Memory B cell (primary cell): ENCODE measurements at regions not wholly inside any gene's neighbourhood (a gene's known extent, or its start where the extent isn't known, plus 50 kb on each side); places are given as distances from the start of the nearest gene placed in this dataset.

ENCODE experiments used
- ATAC-seq: fragments of 150-1000 bp; cut with Tn5 transposase; 2 replicates; pipeline ENCODE4 v1.10.0; 2021; ENCODE audit warnings: low read depth, mild to moderate bottlenecking, moderate library complexity
- DNase-seq, 2 donors: peaks; one replicate each; pipeline ENCODE4 v3.0.0; 2022; ENCODE audit warnings: low spot score in 2 of 2
- H3K27ac Mint-ChIP-seq: one replicate; pipeline ENCODE4 v1.8.0; 2022; ENCODE audit warnings: mild to moderate bottlenecking, moderate library complexity, mixed read lengths
- H3K27me3 Mint-ChIP-seq: one replicate; pipeline ENCODE4 v1.8.0; 2022; ENCODE audit warnings: mixed read lengths
- H3K36me3 Mint-ChIP-seq: one replicate; pipeline ENCODE4 v1.8.0; 2022; ENCODE audit warnings: mild to moderate bottlenecking, mixed read lengths
- H3K4me1 Mint-ChIP-seq: one replicate; pipeline ENCODE4 v1.8.0; 2022; ENCODE audit warnings: mixed read lengths
- H3K4me3 Mint-ChIP-seq: one replicate; pipeline ENCODE4 v1.8.0; 2022; ENCODE audit warnings: mild to moderate bottlenecking, moderate library complexity, mixed read lengths
- H3K9me3 Mint-ChIP-seq: one replicate; pipeline ENCODE4 v1.8.0; 2022; ENCODE audit warnings: mixed read lengths

DNA sequence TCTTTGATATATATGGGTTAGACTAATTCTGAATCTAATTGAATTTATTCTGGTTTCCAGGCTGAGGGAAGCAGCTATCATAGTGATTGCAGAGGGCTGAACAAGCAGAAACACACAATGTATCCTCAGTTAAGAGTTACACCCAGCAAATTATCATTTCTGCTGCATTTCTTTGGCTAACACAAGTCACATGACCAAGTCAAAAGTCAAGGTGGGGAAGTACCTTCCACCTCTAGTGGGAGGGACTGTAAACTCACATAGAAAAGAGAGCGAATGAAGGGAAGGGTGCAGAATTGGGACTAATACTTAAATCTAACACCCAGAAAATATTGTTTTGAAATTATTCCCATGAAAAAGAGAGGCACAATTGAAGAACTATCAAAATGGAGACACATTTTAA, 719.7 kb upstream of the MMS22L start:
- DNase-seq (no peak), ATAC-seq (no peak)
- no peak overlapping the region for H3K4me3 Mint-ChIP-seq
- H3K27ac Mint-ChIP-seq = no peak overlapping the region
- H3K36me3 Mint-ChIP-seq = no peaks in the 10 kb centered on the region
- H3K27me3 Mint-ChIP-seq = no peaks in the 10 kb centered on the region
- no peaks in the 10 kb centered on the region for H3K9me3 Mint-ChIP-seq
- H3K4me1 Mint-ChIP-seq = no peaks in the 10 kb centered on the region

DNA sequence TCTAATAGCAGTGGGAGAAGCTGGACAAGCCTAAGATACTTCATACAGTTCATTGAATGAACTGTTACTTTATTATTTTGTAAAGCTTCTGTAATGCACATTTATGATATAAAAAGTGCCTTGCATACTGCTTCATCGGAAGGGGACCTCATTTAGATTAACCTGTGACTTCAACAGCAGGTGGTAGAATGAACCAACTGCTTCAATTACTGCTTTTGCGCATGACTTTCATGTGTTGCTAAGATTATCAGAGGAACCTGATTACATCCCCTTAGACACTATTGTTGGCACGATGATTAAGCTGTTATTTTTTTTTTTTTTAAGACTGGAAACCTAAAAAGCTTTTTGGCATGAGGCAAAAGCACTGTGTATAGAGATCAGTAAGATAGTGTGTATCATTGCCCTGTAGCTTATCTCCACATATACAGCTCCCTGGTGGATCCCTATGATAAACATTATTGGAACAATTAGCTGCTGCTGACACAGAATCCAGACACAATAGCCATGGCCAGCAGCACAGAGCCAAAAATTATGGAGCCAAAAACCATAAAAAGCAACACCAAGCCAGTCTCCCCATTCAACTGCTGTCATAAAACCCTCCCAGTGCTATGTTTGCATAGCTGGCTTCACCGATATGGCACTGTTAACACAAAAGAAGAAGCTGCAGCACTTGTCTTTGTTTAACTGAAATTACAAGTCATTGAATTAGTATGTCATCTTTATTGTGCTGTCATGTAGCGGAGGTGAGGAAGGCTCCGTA, 731.6 kb upstream of the MMS22L start:
- ATAC-seq (no peak), DNase-seq (no peak)
- Mint-ChIP-seq H3K36me3 (no peaks in the 10 kb centered on the region), H3K9me3 (no peaks in the 10 kb centered on the region), H3K4me1 (no peaks in the 10 kb centered on the region), H3K27me3 (no peaks in the 10 kb centered on the region), H3K4me3 (no peak overlapping the region), H3K27ac (no peak overlapping the region)

DNA sequence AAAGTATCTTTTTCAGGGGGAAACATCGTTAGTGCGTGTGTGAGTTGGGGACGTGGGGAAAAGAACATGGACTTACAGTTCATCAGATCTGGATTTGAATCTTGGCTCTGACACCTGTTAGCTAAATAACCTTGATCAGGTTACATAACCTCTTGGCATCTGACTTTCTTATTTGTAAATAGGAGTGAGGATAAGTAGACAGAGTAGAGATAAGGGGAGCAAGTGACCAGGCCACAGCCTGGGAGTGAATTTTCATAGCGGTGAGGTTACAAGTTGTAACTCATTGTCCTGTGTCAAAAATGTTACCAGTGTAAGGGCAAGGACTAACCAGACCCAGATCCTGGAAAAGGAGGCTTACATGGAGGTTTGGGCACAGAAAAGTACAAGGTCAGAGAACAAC, 733.5 kb upstream of the MMS22L start:
- Mint-ChIP-seq H3K27ac (no peak overlapping the region), H3K4me1 (no peaks in the 10 kb centered on the region), H3K9me3 (no peaks in the 10 kb centered on the region), H3K27me3 (no peaks in the 10 kb centered on the region), H3K36me3 (no peaks in the 10 kb centered on the region), H3K4me3 (no peak overlapping the region)
- ATAC-seq = no peak
- DNase-seq = no peak

DNA sequence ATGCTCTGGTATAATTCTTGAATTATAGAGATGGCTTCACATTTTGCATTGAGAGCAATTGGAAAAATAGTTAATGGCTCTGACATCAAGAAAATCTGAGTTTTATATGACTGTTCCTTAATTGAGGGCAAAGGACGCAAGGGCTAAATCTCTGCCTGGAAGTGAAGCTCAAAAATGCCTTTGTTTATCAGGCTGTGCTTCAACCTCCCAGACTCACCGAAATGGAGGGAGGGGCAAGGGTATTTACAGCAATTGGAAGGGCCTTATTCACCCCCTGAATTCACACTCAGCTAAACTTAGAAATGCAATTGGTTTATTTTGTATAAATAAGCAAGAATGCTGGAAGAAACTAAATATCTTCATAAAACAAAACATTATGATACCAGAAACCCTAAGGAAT, 737.2 kb upstream of the MMS22L start:
- no peak overlapping the region for H3K4me3 Mint-ChIP-seq
- H3K4me1 Mint-ChIP-seq = no peaks in the 10 kb centered on the region
- H3K27me3 Mint-ChIP-seq = no peaks in the 10 kb centered on the region
- no peak for ATAC-seq
- H3K27ac Mint-ChIP-seq = no peak overlapping the region
- no peaks in the 10 kb centered on the region for H3K36me3 Mint-ChIP-seq
- DNase-seq = no peak
- H3K9me3 Mint-ChIP-seq = no peaks in the 10 kb centered on the region

- DNase-seq = no peak
- no peak overlapping the region for H3K27ac Mint-ChIP-seq
- no peaks in the 10 kb centered on the region for H3K4me1 Mint-ChIP-seq
- no peaks in the 10 kb centered on the region for H3K36me3 Mint-ChIP-seq
- H3K27me3 Mint-ChIP-seq = no peaks in the 10 kb centered on the region
- no peaks in the 10 kb centered on the region for H3K9me3 Mint-ChIP-seq
- H3K4me3 Mint-ChIP-seq = no peak overlapping the region
- no peak for ATAC-seq
Observed at GRCh38 chr6:98024359-98024758, 741.3 kb upstream of the MMS22L start.

DNA sequence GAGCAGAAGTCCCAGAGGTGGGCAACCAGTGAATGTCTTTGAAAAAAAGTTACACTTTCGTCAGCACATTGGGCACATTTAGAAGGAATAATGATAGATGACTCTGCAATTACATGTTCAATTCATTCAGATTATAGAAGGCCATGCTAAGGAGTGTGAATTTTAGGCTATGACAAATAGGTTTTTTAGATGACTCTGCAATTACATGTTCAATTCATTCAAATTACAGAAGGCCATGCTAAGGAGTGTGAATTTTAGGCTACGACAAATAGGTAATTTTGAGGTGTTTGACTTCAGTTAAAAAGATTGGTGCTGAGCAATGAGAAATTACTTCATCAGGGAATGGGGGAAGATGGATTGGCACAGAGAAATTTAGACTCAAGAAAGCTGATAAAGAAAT, 744.9 kb upstream of the MMS22L start:
- ATAC-seq (no peak), DNase-seq (no peak)
- Mint-ChIP-seq H3K27me3 (no peaks in the 10 kb centered on the region), H3K27ac (no peak overlapping the region), H3K9me3 (no peaks in the 10 kb centered on the region), H3K4me1 (no peaks in the 10 kb centered on the region), H3K36me3 (no peaks in the 10 kb centered on the region), H3K4me3 (no peak overlapping the region)

- ATAC-seq (no peak), DNase-seq (no peak)
- Mint-ChIP-seq H3K36me3 (no peaks in the 10 kb centered on the region), H3K4me3 (no peak overlapping the region), H3K27ac (no peak overlapping the region), H3K27me3 (no peaks in the 10 kb centered on the region), H3K4me1 (no peaks in the 10 kb centered on the region), H3K9me3 (no peaks in the 10 kb centered on the region)
Observed at GRCh38 chr6:98033617-98034016, 750.6 kb upstream of the MMS22L start.

GRCh38 chr6:98036344-98036923, 753.4 kb upstream of the MMS22L start:
- H3K27me3 Mint-ChIP-seq = no peaks in the 10 kb centered on the region
- H3K36me3 Mint-ChIP-seq = no peaks in the 10 kb centered on the region

DNA sequence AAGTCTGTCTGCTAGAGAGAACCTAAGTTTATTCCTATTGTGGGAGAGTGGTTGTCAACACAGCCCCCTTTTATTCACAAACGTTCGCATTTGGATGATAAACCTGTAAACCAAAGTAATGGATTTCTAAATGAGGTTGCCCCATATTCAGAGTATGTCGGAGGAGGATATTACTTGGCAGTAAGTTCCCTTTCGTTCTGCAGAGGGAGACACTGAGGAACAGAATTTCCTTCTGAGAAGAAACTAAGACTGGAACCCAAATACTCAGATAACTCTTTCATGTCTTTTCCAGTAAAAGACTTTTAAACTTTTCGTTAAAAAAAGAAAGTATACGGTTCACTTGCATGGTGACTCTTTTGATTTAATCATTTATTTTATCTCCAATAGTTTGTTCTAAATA, 754.6 kb upstream of the MMS22L start:
- Mint-ChIP-seq H3K36me3 (no peaks in the 10 kb centered on the region), H3K27me3 (no peaks in the 10 kb centered on the region), H3K4me3 (no peak overlapping the region), H3K27ac (no peak overlapping the region), H3K4me1 (no peaks in the 10 kb centered on the region), H3K9me3 (peaks cover 3% of the 10 kb centered on the region)
- DNase-seq = no peak
- no peak for ATAC-seq

More at GRCh38 chr6:98036344-98036923, 753.4 kb upstream of the MMS22L start:
- H3K4me1 Mint-ChIP-seq = no peaks in the 10 kb centered on the region
- H3K4me3 Mint-ChIP-seq = no peak overlapping the region
- DNase-seq = no peak
- H3K9me3 Mint-ChIP-seq = peaks cover 3% of the 10 kb centered on the region
- ATAC-seq = no peak
- no peak overlapping the region for H3K27ac Mint-ChIP-seq

DNA sequence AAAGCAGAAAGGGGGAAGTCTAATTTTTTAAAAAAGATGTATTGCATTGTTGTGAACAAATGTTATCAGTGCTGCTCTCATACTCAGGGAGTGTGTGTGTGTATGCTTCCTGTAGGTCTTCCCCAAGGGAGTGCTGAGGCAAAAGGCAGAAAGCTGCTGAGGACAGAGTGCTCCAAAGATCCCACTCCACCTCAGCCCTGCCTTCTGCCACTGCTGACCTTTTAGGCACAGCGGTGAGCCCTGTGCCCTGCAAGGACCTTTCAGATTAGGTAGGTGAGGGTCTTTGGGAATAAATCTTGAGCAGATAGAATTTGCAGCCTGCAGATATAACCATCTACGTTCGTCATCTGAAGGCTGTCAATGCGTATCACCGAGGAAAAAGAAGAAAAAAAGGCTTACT, 756.4 kb upstream of the MMS22L start:
- H3K9me3 Mint-ChIP-seq = peaks cover 3% of the 10 kb centered on the region
- ATAC-seq (no peak), DNase-seq (no peak)
- H3K27me3 Mint-ChIP-seq = no peaks in the 10 kb centered on the region
- H3K4me1 Mint-ChIP-seq = no peaks in the 10 kb centered on the region
- H3K27ac Mint-ChIP-seq = no peak overlapping the region
- no peaks in the 10 kb centered on the region for H3K36me3 Mint-ChIP-seq
- H3K4me3 Mint-ChIP-seq = no peak overlapping the region

DNA sequence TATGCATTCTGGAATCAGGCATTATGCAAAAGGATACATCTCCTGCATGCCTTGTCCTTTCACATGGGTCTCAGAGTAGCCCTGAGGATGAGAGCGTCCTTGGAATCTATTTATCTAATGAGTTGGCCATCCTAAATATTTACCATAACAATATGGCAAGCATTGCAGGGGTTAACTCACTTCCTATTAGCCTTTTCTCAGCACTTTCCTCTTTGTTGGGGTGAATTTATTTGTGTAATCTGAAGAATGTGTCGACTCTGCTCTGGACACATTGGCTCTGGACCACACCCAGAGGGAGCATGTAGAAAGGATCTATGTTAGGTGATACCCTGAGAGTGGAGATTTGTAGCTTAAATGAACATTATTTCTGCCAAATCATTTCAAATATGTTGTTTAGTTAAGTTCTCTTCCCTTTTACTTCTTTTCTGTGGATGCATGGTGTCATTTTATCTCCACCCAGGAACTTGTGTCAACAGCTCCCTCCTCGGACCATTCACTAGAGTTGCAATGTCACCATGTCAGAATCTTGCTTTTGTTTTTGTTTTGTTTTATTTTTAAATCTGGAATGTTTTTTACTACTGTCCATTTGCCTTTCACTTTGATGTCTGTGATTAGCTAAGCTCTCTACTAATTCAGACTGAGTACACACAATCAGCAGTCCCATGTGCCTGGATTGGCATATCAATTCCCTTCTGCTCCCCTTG, 757.0 kb upstream of the MMS22L start:
- Mint-ChIP-seq H3K9me3 (peaks cover 3% of the 10 kb centered on the region), H3K36me3 (no peaks in the 10 kb centered on the region), H3K27ac (no peak overlapping the region), H3K4me1 (no peaks in the 10 kb centered on the region), H3K27me3 (no peaks in the 10 kb centered on the region), H3K4me3 (no peak overlapping the region)
- ATAC-seq (no peak), DNase-seq (no peak)

- no peak overlapping the region for H3K27ac Mint-ChIP-seq
- H3K27me3 Mint-ChIP-seq = no peaks in the 10 kb centered on the region
- no peaks in the 10 kb centered on the region for H3K4me1 Mint-ChIP-seq
- no peak overlapping the region for H3K4me3 Mint-ChIP-seq
- no peaks in the 10 kb centered on the region for H3K36me3 Mint-ChIP-seq
- ATAC-seq (no peak), DNase-seq (no peak)
- peaks cover 3% of the 10 kb centered on the region for H3K9me3 Mint-ChIP-seq
Observed at GRCh38 chr6:98041056-98041455, 758.0 kb upstream of the MMS22L start.

- Mint-ChIP-seq H3K36me3 (no peaks in the 10 kb centered on the region), H3K4me1 (no peaks in the 10 kb centered on the region), H3K27me3 (no peaks in the 10 kb centered on the region), H3K9me3 (peaks cover 3% of the 10 kb centered on the region), H3K4me3 (no peak overlapping the region), H3K27ac (no peak overlapping the region)
- no peak for DNase-seq
- ATAC-seq = no peak
Observed at GRCh38 chr6:98041921-98042320, 758.9 kb upstream of the MMS22L start.

- ATAC-seq = no peak
- Mint-ChIP-seq H3K27ac (no peak overlapping the region), H3K36me3 (no peaks in the 10 kb centered on the region), H3K9me3 (peaks cover 3% of the 10 kb centered on the region), H3K4me1 (no peaks in the 10 kb centered on the region), H3K4me3 (no peak overlapping the region), H3K27me3 (no peaks in the 10 kb centered on the region)
- no peak for DNase-seq
Observed at GRCh38 chr6:98044151-98044561, 761.1 kb upstream of the MMS22L start.
